ENCODE measurements at regions not wholly inside any gene's neighbourhood (a gene's known extent, or its start where the extent isn't known, plus 50 kb on each side); places are given as distances from the start of the nearest gene placed in this dataset.

DNA sequence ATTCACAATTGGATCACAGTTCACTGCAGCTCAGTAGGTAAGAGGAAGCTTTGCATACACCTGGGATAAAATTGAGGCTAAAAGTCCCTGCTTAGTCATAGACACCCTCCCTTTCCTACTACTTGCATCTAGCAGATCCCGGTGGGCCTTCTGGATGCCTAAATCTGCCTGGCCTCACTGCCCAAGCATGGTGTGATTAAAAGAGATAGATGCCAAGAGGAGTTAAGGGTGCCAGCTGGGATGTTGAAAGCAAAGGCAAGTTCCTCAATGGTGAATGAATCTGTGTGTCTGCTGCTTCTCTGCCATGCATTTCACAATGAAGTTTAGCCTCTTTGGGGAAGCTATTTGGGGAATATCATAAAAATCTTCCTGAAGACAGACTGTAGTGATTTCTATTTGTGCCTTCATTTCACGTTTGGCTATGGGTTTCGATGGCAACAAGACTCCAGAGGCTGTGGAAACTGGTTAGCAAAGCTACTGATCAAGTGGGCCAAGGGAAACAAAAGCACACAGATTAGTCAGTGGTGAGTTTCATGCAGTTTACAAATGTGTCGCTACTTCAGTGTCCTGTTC lies 534.0 kb downstream of the ANKRD50 start:
- no peak for TF ChIP-seq EZH2 (IDR thresholded peaks at IDR 0.05; ENCODE audit: borderline replicate concordance, insufficient read depth, low read depth, low read length, poor library complexity, severe bottlenecking)
- TF ChIP-seq, protein P1, sequence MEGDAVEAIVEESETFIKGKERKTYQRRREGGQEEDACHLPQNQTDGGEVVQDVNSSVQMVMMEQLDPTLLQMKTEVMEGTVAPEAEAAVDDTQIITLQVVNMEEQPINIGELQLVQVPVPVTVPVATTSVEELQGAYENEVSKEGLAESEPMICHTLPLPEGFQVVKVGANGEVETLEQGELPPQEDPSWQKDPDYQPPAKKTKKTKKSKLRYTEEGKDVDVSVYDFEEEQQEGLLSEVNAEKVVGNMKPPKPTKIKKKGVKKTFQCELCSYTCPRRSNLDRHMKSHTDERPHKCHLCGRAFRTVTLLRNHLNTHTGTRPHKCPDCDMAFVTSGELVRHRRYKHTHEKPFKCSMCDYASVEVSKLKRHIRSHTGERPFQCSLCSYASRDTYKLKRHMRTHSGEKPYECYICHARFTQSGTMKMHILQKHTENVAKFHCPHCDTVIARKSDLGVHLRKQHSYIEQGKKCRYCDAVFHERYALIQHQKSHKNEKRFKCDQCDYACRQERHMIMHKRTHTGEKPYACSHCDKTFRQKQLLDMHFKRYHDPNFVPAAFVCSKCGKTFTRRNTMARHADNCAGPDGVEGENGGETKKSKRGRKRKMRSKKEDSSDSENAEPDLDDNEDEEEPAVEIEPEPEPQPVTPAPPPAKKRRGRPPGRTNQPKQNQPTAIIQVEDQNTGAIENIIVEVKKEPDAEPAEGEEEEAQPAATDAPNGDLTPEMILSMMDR (IDR thresholded peaks at IDR 0.05), result no peak

Measured in B cell (primary cell).